ENCODE measurements at regions not wholly inside any gene's neighbourhood (a gene's known extent, or its start where the extent isn't known, plus 50 kb on each side); places are given as distances from the start of the nearest gene placed in this dataset.

DNA sequence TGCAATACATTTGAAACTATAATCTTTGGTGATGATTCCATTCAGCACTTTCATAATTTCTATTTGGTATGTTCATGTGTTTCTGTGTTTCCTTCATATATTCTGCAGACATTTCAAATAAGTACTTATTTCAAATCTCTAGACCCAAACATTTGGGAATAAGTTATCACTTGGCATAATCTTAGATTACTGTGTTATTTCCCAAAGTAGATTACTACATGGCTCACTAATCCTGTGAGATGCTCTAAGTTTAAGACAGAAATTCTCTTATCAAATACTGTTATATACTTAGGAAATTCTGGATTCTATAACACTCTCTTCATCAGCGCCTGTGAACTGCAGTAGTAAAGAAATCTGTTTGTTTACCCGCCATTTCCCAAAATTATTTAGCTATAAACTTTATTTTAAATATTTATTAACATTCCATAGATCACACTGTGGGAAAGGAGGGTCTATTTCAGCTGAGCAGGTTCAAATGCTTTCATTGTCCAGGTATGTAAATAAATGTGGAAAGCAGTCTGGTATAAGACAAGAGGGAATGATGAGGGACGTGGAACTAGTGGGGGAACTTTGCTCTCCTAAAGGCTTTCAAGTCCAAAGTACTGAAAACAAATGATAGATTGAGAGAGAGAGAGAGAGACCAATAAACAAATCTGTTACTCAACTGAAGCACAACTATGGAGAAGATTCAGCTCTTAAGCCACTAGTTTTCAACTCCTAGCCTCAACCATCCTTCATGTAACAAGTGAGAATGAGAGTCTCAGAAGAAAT is 61.8 kb upstream of the TOM1L1 start:
- H3K27ac ChIP-seq (ENCODE audit: low read depth in 1 of 3, low read length in 2 of 3) = no peak overlapping the region
- WGBS, 3 donors = 42 to 58% (median 53%) methylated on average over 3 of the region's 3 CpGs
- H3K36me3 ChIP-seq (ENCODE audit: control insufficient read depth in 3 of 3, insufficient read depth in 2 of 3, low read depth in 1 of 3, low read length in 3 of 3) = no peaks in the 10 kb centered on the region
- DNase-seq (no peak), FAIRE-seq (no peak)
- peaks cover 0 to 14% of the 10 kb centered on the region in 2 donors for H3K9me3 ChIP-seq (ENCODE audit: control insufficient read depth in 2 of 2, insufficient read depth in 1 of 2, low read depth in 1 of 2, low read length in 1 of 2)
- no peaks in the 10 kb centered on the region for H3K4me1 ChIP-seq (ENCODE audit: control insufficient read depth in 3 of 3, insufficient read depth in 2 of 3, low read depth in 1 of 3, low read length in 2 of 3)
- no peaks in the 10 kb centered on the region for H3K27me3 ChIP-seq (ENCODE audit: control insufficient read depth in 3 of 3, insufficient read depth in 3 of 3, low read length in 3 of 3)
- H3K4me3 ChIP-seq (ENCODE audit: low read depth in 1 of 3, low read length in 3 of 3) = no peak overlapping the region

DNA sequence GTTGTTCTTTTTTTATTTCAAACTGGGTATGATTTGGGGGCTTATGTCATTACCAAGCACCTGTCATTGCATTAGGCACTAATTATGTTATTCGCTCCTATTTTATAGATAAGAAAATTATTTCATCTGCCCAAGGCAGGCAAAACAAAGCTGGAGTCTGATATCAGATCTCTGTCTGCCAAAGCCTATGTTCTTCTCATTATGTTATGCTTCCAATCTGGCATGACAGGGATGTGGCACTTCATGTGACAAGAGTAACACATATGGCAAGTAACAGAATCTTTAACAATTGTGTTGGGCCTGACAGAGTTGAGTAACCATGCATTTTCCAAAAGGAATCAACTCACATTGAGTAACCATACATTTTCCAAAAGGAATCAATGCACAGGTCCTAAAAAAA is 61.2 kb upstream of the TOM1L1 start:
- peaks cover 0 to 14% of the 10 kb centered on the region in 2 donors for H3K9me3 ChIP-seq (ENCODE audit: control insufficient read depth in 2 of 2, insufficient read depth in 1 of 2, low read depth in 1 of 2, low read length in 1 of 2)
- FAIRE-seq = no peak
- no peak overlapping the region for H3K27ac ChIP-seq (ENCODE audit: low read depth in 1 of 3, low read length in 2 of 3)
- H3K36me3 ChIP-seq (ENCODE audit: control insufficient read depth in 3 of 3, insufficient read depth in 2 of 3, low read depth in 1 of 3, low read length in 3 of 3) = no peaks in the 10 kb centered on the region
- no peaks in the 10 kb centered on the region for H3K27me3 ChIP-seq (ENCODE audit: control insufficient read depth in 3 of 3, insufficient read depth in 3 of 3, low read length in 3 of 3)
- H3K4me3 ChIP-seq (ENCODE audit: low read depth in 1 of 3, low read length in 3 of 3) = no peak overlapping the region
- DNase-seq = no peak
- no peaks in the 10 kb centered on the region for H3K4me1 ChIP-seq (ENCODE audit: control insufficient read depth in 3 of 3, insufficient read depth in 2 of 3, low read depth in 1 of 3, low read length in 2 of 3)
- 71 to 89% (median 87%) methylated on average over 1 of the region's 1 CpG for WGBS, 3 donors

DNA sequence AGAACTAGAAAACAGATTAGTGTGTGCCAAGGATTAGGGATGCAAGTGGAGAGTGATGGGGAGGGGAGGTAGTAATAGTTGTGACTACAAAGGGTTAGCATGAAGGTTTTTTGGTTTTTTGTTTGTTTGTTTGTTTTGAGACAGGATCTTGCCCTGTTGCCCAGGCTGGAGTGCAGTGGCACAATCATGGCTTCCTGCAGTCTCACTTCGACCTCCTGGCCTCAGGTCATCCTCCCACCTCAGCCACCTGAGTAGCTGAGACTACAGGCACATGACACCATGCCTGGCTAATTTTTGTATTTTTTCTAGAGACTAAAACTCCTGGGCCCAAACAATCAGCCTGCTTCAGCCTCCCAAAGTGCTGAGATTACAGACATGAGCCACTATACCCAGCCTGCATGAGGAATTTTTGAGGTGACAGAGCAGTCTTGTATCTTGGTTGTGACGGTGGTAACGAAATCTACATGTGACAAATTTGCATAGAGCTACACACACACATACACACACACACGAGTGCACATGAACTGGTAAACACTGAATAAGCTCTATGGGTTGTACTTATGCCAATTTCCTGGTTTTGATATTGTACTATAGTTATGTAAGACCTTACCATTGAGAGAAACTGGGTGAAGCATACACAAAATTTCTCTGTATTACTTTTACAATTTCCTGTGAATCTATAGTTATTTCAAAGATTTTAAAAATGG is 59.6 kb upstream of the TOM1L1 start:
- no peak for FAIRE-seq
- 27 to 66% (median 34%) methylated on average over 4 of the region's 4 CpGs for WGBS, 3 donors

DNA sequence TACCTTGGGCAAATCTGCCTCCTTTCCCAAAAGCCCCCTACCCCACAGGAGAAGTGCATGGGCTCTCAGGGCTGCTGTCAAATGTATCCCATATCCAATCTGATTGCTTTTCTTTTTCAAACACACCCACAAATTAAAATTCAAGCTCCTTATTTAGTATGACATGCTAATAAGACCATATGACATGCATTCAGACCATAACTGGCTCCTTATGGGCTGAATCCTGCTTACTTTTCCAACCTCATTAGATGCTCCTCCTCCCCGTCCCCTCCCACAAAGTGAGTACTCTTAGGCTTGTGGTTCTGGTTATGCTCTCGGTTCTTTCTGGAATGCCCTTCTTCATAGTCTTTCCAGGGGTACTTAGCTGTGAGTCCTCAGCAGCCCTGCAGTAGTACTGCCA is 59.0 kb upstream of the TOM1L1 start:
- FAIRE-seq = no peak
- 68 to 81% (median 70%) methylated on average over 2 of the region's 2 CpGs for WGBS, 3 donors

More for the DNA sequence above, 59.6 kb upstream of the TOM1L1 start:
- DNase-seq = no peak
- Histone ChIP-seq H3K4me3 (ENCODE audit: low read depth in 1 of 3, low read length in 3 of 3) (no peak overlapping the region), H3K9me3 (ENCODE audit: control insufficient read depth in 2 of 2, insufficient read depth in 1 of 2, low read depth in 1 of 2, low read length in 1 of 2) (peaks cover 0 to 12% of the 10 kb centered on the region in 2 donors), H3K36me3 (ENCODE audit: control insufficient read depth in 3 of 3, insufficient read depth in 2 of 3, low read depth in 1 of 3, low read length in 3 of 3) (no peaks in the 10 kb centered on the region), H3K4me1 (ENCODE audit: control insufficient read depth in 3 of 3, insufficient read depth in 2 of 3, low read depth in 1 of 3, low read length in 2 of 3) (no peaks in the 10 kb centered on the region), H3K27ac (ENCODE audit: low read depth in 1 of 3, low read length in 2 of 3) (no peak overlapping the region), H3K27me3 (ENCODE audit: control insufficient read depth in 3 of 3, insufficient read depth in 3 of 3, low read length in 3 of 3) (no peaks in the 10 kb centered on the region)

DNA sequence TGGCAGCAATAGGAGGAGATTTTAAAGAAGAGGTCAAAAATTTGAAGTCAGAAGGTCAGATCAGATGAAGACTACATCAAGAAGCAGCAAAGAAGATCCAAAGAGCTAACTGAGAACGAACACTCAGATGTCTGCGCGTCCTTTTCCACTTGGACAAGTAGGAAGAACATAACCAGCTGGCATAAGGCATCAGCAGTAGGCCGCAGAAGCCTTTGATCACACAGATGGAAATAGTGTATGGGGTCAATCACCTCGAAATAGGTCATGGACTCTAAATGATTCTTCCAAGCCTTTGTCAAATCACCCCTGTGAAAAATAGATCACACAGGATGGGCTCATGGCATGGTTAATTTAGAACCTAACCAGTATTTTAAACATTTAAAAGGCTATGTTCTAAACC is 56.4 kb upstream of the TOM1L1 start:
- WGBS, 3 donors = 90 to 94% (median 92%) methylated on average over 5 of the region's 5 CpGs
- Histone ChIP-seq H3K9me3 (ENCODE audit: control insufficient read depth in 2 of 2, insufficient read depth in 1 of 2, low read depth in 1 of 2, low read length in 1 of 2) (no peaks in the 10 kb centered on the region), H3K4me3 (ENCODE audit: low read depth in 1 of 3, low read length in 3 of 3) (no peak overlapping the region), H3K4me1 (ENCODE audit: control insufficient read depth in 3 of 3, insufficient read depth in 2 of 3, low read depth in 1 of 3, low read length in 2 of 3) (no peaks in the 10 kb centered on the region), H3K27ac (ENCODE audit: low read depth in 1 of 3, low read length in 2 of 3) (no peak overlapping the region), H3K36me3 (ENCODE audit: control insufficient read depth in 3 of 3, insufficient read depth in 2 of 3, low read depth in 1 of 3, low read length in 3 of 3) (no peaks in the 10 kb centered on the region), H3K27me3 (ENCODE audit: control insufficient read depth in 3 of 3, insufficient read depth in 3 of 3, low read length in 3 of 3) (no peaks in the 10 kb centered on the region)
- no peak for DNase-seq
- no peak for FAIRE-seq

More for the DNA sequence above, 59.0 kb upstream of the TOM1L1 start:
- H3K4me1 ChIP-seq (ENCODE audit: control insufficient read depth in 3 of 3, insufficient read depth in 2 of 3, low read depth in 1 of 3, low read length in 2 of 3) = no peaks in the 10 kb centered on the region
- no peak overlapping the region for H3K4me3 ChIP-seq (ENCODE audit: low read depth in 1 of 3, low read length in 3 of 3)
- peaks cover 0 to 6% of the 10 kb centered on the region in 2 donors for H3K9me3 ChIP-seq (ENCODE audit: control insufficient read depth in 2 of 2, insufficient read depth in 1 of 2, low read depth in 1 of 2, low read length in 1 of 2)
- no peak overlapping the region for H3K27ac ChIP-seq (ENCODE audit: low read depth in 1 of 3, low read length in 2 of 3)
- H3K27me3 ChIP-seq (ENCODE audit: control insufficient read depth in 3 of 3, insufficient read depth in 3 of 3, low read length in 3 of 3) = no peaks in the 10 kb centered on the region
- no peak for DNase-seq
- H3K36me3 ChIP-seq (ENCODE audit: control insufficient read depth in 3 of 3, insufficient read depth in 2 of 3, low read depth in 1 of 3, low read length in 3 of 3) = no peaks in the 10 kb centered on the region

DNA sequence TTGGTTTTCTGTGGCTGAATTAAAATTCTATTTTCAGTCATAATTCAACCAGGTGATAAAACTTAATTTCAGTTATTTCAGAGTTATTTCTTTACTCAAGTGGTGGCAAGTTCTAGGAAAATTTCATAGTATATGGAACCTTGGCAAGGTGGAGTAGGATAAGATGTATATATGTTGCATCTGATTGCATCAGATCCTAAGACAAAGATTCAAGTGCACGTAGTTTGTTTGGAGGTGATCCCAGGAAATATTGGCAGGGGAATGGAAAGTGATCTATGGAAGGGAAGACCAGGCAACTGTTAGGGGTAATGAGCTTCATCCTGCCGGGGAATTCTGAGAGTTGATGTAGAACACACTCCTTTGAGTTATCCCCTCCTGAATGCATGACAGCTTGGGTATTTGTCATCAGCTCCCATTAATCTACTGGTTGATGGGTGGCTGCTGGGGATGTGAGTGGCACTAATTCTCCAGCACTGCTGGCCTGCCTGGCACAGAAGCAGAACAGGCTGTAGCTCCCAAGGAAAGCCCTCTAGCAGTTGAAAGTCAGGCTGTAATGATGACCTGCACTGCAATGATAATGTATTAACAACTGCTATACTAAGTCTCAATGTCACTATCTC is 52.2 kb upstream of the TOM1L1 start:
- no peak overlapping the region for H3K27ac ChIP-seq (ENCODE audit: low read depth in 1 of 3, low read length in 2 of 3)
- DNase-seq = no peak
- FAIRE-seq = no peak
- no peaks in the 10 kb centered on the region for H3K9me3 ChIP-seq (ENCODE audit: control insufficient read depth in 2 of 2, insufficient read depth in 1 of 2, low read depth in 1 of 2, low read length in 1 of 2)
- no peak overlapping the region for H3K4me3 ChIP-seq (ENCODE audit: low read depth in 1 of 3, low read length in 3 of 3)
- 84 to 87% (median 85%) methylated on average over 2 of the region's 2 CpGs for WGBS, 3 donors
- no peaks in the 10 kb centered on the region for H3K27me3 ChIP-seq (ENCODE audit: control insufficient read depth in 3 of 3, insufficient read depth in 3 of 3, low read length in 3 of 3)
- no peaks in the 10 kb centered on the region for H3K4me1 ChIP-seq (ENCODE audit: control insufficient read depth in 3 of 3, insufficient read depth in 2 of 3, low read depth in 1 of 3, low read length in 2 of 3)
- H3K36me3 ChIP-seq (ENCODE audit: control insufficient read depth in 3 of 3, insufficient read depth in 2 of 3, low read depth in 1 of 3, low read length in 3 of 3) = no peaks in the 10 kb centered on the region

DNA sequence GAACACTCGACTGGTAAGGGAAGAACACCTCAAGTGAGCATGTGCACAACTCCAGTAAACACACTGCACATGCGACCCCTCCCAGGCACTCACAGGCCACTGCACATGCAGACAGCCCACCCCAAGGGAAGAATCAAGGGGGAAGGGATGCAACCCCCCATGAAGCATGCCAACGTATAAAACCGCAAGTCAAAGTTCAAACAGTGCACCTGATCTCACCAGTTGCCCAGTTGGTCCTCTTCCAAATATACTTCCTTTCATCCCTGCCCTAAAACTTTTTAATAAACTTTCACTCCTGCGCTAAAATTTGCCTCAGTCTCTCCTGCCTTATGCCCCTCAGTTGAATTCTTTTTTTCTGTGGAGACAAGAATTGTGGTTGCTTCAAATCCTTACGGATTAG is 51.0 kb upstream of the TOM1L1 start:
- H3K27ac ChIP-seq (ENCODE audit: low read depth in 1 of 3, low read length in 2 of 3) = no peak overlapping the region
- H3K4me3 ChIP-seq (ENCODE audit: low read depth in 1 of 3, low read length in 3 of 3) = no peak overlapping the region
- H3K36me3 ChIP-seq (ENCODE audit: control insufficient read depth in 3 of 3, insufficient read depth in 2 of 3, low read depth in 1 of 3, low read length in 3 of 3) = no peaks in the 10 kb centered on the region
- H3K4me1 ChIP-seq (ENCODE audit: control insufficient read depth in 3 of 3, insufficient read depth in 2 of 3, low read depth in 1 of 3, low read length in 2 of 3) = no peaks in the 10 kb centered on the region
- no peak for FAIRE-seq
- DNase-seq = no peak
- H3K9me3 ChIP-seq (ENCODE audit: control insufficient read depth in 2 of 2, insufficient read depth in 1 of 2, low read depth in 1 of 2, low read length in 1 of 2) = no peaks in the 10 kb centered on the region
- WGBS, 3 donors = 60 to 79% (median 79%) methylated on average over 6 of the region's 6 CpGs
- no peaks in the 10 kb centered on the region for H3K27me3 ChIP-seq (ENCODE audit: control insufficient read depth in 3 of 3, insufficient read depth in 3 of 3, low read length in 3 of 3)

Measured in small intestine (tissue), 7 donors.